GM19023 (cell line): ENCODE measurements at regions not wholly inside any gene's neighbourhood (a gene's known extent, or its start where the extent isn't known, plus 50 kb on each side); places are given as distances from the start of the nearest gene placed in this dataset.

Experiments
- ATAC-seq: cut with Tn5 transposase; IDR thresholded peaks from one replicate; pipeline ENCODE4 v1.9.1; 2021; ENCODE audit warnings: mild to moderate bottlenecking, moderate library complexity; ENCODE audit not compliant: unreplicated experiment

DNA sequence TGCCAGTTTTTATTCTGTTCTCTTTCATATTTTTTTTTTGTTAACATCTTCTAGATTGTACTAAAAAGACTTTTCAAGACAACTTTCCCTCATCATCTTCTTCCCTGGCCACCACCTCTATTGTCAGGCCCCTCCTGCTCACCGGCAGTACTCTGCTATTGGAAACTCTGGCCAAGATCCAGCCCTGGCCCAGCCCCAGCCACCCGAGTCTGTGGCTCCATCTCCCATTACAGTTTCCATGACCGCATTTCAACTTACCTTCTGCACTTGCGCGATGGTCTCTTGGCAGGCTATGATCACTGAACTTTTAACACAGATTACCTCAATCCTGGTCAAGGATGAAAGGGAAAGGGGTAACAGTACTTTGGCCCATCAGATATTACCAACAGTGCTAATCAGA lies 137.7 kb upstream of the POM121L12 start:
- no peak for ATAC-seq

DNA sequence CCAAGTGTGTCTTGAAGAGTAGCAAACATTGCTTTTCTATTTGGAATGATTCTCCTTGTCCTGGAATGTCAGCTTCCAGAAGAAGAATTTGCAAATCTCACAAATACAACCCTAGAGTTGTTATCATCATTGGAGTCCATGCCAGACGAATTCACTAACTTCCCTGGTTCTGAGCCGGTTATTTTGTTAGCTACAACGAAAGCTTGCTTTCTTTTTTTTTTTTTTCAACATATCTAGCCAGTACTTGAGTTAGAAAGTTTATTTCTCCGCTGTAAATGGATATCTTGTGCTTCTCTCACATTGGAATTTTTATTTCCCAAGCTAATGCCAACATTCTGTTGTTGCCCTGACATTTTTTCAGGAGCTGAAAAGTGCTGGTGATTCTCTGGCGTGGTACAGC lies 138.1 kb upstream of the POM121L12 start:
- no peak for ATAC-seq

DNA sequence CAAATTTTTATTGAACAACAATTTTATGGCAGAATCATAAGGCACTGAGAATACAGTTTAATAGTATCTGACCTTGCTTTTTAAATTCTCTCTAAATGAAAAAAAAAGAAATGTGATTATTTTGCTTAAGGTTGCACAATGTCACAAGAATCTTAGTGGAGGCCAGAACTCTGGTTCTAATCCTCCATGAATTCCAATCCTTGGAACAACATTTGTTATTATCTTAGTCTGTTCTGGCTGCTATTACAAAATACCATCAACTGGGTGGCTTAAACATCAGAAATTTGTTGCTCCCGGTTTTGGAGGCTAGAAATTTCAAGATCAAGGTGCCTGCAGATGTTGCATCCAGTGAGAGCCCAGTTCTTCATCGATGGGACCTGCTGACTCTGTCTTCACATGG lies 158.2 kb upstream of the POM121L12 start:
- no peak for ATAC-seq

DNA sequence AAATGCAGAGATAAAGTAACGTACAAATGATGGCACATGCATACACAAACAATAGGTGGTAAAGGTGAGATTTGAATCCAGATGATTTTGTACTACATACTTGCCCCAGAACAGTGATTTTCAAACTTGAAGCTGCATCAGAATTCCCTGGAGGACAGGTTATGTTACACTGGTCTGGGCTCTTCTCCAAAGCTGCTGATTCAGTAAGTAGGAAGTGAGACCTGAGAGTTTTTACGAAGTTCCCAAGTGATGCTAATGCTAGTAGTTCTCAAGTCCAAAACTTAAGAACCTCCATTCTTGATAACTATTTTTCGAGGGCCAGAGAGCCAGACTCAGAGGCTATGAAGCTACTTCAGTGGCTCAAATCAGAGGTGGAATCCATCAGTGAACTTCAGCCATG lies 159.0 kb upstream of the POM121L12 start:
- ATAC-seq = no peak

DNA sequence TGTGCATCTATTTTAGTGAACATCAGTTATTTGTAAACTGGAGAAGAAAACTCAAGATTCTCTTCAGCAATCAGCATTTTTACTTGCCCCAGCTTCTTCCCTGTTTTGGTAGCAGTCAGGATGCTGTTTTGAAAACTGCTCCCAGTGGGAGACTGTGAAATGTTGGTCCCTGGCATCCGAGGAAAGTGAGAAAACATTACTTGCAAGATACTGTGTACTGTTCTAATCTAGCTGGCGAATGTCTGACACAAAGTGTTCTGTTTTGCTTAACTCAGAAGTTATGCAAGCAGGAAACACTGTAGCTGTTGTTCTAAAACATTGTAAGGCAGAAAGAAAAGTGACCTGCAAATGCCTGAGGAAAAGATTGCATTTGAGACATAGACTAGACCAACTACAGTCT lies 171.8 kb upstream of the POM121L12 start:
- no peak for ATAC-seq

DNA sequence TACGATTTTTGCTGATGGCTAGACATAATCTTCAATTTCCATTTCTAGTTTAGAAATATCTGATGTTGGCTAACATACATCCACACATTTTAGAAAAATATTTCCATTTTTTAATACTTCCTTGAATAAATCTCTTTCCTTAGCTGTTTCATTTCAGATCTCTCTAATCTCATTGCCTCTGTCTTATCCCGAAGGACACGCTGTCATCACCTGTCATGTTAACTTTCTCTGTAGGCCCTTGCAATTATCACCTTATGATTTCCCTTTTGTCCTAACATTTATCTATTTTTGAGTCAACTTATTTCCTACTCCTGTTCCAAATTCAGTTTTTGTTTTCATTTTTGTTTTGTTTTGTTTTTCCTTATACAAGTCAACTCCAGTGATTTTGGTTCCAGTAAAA lies 173.1 kb upstream of the POM121L12 start:
- ATAC-seq = no peak

DNA sequence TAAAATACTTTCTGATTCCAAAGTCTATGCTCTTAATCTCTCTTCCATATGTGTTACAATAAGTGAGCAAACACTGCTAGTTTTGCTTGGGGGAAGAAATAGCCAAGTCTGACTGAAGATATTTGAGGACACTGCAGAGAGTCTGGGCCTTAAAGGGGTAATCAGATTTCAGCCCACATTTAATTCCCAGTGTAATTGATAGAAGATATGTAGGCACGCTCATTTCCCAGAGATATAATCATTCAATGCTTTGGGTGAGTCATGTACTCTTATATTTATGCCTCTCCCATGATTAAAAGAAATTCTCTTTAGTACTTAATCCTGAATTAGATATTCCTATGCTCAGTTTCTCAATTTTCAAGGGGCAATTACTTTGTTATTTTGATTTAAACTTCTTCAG lies 178.1 kb upstream of the POM121L12 start:
- ATAC-seq = no peak

DNA sequence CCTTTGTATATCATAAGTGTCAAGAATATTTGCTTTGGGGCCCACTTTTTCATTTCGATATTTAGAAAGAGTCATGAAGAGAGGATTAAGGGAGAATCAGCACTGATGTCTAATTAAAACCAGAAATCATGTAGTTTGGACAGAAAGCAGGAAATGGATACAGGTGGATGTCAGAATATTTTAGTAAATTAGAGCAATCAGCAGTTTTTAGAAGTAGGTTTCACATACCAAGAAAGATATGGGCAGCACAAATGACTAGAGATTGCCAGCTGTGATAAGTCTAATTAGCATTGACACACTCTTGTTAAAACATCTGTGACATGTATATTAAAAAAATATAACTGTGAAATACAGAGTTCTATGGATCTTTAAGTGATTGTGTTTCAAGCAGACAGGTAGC lies 180.8 kb upstream of the POM121L12 start:
- ATAC-seq = no peak

DNA sequence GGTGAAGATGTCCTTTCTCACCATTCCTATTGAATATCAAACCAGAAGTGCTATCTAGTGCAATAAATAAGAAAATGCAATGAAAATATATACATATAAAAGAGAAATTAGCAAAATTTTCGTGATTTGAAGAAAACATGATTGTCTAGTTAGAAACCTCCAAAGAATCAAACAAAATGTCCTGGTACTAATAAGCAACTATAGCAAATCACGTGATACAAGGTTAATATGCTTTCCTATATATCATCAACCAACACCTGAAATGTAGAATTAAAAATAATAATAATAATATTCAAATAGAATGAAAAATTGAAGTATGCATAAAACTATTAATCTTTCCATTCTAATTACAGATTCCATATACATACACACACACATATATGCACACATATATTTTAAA lies 183.9 kb upstream of the POM121L12 start:
- ATAC-seq = no peak

DNA sequence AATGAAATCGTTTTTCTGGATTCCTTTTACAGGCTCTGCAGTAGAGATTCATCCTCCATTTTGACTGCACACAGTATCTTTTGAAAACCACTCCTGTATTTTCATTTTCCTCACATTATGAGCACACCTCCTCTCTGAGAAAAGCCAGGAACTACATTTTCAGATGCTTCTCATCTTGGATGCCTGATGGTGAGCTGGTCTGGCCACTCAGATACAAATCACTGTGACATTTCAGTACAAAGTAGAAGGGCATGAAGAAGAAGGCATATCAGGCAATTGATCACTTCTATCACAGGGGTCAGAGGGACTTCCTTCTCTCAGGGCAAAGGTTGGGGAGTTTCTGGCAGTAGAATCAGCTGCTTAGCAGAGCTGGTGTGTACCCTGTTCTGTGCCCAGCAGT lies 192.0 kb upstream of the POM121L12 start:
- ATAC-seq = no peak

DNA sequence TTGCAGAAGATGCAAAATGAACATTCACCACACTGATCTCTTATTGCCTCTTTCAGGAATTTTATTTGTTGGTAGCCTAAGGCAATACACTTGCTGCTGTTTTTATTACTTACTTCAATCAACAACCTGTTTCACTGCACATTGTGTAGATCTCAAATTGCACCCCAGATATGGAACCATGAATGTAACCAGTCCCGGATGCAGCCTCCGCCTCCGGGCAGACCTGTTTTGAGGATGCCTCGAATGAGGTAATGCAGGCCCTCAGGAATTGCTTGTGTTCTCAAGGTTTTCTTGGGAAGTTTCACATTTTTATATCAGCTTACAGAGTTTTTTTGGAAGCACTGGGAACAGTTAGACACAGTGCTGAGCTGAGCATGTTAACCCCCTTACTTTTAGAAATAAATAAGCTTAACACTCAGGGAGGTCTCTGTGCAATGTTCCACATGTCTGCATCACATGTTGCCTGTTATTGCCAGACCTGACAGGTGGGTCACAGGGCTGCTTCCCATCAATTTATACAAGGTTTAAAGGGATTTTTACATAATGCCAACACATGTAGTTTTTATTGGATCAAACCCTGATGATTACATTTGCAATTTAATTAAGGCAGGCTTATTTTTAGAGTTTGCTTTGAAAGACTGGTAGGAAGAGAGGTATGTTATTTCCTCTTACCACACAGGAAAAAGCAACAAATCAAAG lies 193.1 kb upstream of the POM121L12 start:
- no peak for ATAC-seq

DNA sequence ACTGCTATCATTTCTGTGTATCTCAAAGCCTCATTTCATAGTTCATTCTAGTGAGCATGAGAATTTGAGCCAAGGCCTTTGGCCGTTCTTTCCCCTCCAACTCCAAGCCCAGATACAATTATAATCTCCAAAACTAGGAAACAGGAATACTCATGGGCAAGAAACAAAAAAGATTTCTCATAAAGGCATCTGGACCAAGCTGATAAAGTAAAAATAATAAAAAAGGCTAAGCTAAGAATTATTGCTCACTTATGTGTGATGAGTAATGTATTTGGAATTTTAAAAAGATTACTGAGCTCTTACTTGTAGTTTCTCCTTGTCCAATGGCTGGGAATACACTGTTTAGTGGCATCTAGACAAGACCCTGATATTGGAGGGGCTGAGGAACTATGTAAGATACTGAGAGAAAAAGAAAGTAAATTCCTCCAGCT lies 196.4 kb upstream of the POM121L12 start:
- ATAC-seq = no peak

DNA sequence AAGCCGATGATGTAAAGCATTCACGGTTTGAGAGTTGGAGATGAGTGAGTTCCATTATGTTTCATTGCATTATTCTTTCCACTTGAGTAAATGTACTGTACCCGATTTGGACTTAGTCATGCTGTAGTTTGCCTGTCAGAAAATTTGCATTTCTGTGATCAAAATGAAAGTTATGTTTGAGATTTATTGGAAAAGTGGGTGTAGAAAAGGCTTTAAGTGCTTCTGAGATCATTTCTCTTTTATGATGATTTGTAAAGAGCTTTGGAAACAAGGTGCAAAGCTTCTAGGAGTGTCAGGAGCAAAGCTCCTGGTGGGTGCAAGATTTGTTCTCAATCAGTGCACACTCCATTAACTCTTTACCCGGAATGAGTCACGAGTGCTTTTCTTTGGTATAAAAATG lies 204.1 kb upstream of the POM121L12 start:
- no peak for ATAC-seq

DNA sequence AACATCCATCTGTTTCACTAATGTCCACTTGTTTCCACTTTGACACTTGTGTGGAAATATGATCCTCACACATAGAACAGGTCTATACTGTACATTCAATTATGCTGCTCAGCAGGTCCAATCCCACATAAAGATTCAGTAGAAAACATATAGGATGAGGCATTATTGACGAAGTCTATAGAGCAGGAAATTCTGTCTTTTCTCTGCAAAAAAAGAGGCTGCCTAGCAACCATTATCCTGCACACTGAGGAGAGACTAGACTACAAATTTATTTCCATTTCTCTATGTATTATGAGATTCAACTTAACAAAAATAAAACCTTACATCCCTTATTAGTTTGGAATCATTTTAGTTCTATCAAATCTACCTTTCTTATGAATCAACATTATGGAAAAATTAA lies 204.6 kb upstream of the POM121L12 start:
- ATAC-seq = no peak

DNA sequence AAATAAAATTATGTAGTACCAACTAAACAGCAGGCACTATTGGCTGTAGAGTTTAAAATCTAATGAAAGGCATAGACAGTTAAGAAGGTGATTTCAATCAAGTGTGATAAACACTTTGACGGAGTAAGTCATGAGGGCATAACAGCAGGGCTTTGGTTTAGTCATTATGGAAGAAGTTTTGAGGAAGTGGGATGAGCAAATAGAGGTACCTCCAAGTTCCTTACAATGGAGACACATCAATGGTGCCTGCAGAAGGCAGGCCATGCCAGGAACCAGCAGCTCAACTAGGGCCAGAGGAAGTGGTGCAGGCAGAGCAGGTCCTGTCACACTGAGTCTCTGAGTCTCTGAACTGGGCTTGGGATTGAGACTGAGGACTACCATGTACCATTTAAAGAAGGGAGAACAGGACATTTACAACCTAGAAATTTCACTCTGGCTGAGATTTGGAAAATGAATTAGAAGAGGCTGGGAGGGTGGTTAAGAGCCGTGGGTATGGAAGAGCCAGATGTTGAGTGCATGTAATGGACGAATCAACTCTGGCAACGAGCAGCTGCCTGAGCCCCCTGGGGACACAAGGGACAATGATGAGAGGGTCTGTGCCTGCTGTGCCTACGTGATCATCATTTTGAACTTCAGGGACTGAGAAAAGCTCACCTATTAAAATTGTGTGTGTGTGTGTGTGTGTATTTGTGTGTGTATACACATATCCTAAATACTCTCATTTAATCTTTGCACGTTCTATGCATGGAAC lies 208.7 kb upstream of the POM121L12 start:
- ATAC-seq = no peak

DNA sequence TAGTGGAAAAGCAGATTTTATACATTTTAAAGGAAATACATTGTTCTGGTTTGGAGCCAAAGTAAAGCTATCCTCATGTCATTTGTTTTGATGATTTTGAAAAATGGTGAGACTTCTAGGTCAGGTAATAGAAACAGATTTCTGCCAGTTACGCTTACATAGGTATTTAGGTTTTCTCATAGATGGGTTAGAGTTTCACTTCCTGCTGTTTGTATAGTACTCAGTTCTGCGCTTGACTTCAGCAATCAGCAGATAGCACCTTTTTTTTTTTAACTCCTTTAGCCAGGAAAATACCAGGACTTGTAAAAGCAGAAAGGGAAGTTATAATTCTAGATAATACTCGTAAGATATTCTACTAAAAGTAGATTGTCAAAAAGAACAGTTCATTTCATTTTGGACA lies 209.8 kb upstream of the POM121L12 start:
- ATAC-seq = no peak

DNA sequence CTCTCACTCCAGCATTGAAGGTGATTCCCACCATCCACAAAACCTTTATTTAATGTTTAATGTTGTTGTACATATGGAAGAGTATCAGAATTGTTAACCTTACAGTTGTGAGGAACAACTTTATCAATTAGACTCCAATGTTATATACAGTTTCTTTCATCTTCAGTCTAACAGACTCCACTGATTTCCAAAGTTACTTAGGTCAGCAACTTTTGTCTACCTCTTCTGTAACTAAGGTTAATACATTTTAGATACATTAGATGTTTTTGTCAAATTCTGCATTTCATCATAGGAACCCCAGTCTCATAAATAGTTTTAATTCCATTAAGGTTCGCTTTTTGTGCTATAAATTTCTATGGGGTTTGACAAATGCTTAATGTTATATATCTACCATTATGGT lies 223.9 kb upstream of the POM121L12 start:
- ATAC-seq = no peak

DNA sequence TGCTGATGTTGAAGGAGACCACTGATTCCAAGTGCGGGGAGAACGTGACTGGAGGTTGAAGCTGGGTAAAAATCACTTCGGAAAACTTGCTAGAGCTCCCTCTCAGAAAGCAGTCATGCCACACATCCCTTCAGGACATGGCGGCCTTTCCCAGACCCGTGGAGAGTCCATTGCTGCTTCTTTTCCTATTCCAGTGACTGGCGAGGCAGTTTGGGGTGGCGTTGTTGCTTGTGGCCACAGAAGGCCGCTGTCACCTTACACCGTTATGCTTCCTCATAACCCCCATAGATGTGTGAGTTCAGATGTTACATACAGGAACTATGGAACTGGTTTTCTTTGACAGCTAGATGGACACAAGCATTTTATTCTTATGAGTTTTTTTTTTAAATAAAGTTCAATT lies 235.6 kb upstream of the POM121L12 start:
- ATAC-seq = no peak

DNA sequence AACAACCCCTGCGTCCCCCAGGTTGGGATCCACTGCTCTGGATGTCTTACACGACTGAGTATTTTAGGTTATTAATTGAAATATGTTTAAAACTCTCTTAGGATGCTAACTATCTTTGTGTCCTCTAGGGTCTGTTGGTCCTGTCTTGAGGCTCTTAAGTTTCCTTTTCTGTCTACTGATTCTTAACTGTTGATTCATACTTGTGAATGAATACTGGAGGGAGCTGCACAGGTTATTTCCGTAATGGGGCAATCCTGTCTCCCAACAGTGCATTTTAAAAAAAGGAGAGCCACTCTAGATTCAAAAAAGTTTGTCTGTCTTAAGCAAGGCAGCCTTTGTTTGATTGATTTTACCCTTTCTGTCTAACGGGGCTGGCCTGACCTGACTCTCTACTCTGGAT lies 237.6 kb upstream of the POM121L12 start:
- ATAC-seq = no peak

DNA sequence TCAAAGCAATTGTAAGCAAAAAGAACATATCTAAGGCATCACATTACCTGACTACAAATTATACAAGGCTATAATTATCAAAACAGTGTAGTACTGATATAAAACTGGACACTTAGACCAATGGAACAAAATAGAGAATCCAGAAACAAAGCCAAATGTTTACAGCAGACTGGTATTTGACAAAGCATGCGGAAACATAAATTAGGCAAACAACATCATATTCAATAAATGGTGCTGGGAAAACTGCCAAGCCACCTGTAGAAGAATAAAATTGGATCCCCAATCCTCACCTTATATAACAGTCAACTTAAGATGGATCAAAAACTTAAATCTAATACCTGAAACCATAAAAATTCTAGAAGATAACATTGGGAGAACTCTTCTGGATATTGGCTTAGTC lies 240.8 kb upstream of the POM121L12 start:
- ATAC-seq = no peak

DNA sequence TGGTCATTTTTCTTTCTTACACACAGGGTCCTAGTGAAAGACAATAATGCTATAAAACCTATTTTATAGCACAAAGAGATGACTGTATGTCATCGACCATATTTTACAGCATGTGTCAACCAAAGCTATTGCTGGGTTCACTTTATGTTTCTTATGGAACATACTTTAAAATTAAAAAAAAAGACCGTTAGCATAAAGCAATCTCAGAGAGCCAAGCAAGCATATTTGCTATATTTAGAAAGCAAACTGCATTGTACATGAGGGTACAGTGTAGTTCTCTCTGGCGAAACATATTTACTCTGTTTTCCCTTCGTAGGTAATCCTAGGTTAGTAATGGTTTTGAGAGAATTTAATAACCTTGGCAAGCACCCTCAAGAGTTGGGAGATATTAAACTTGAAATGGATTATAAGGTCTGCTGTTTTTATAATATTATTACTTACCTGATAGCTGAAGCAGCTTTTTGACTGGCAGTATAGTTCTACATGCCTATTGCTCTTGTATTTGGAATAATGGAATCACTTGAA lies 244.2 kb upstream of the POM121L12 start:
- no peak for ATAC-seq

DNA sequence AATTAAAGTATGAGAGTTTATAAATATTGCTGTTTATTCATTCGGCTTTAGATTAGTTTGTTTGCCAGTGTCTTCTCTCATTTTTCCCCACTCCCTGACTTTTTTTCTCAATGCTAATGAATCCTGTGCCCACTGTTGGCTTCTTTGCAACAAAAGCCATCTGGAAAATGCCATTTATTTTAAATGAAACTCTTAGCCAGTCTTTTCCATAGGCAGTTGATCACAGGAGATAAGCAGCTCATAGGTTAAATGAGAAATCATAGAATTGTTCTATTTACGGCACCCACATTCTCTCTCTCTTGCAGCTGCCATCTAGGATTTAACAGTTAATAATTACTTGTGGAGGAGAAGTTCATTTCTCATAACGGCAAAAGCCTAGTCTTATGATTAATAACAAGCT lies 249.3 kb upstream of the POM121L12 start:
- no peak for ATAC-seq
